Fibroblast of villous mesenchyme (primary cell): ENCODE measurements at regions not wholly inside any gene's neighbourhood (a gene's known extent, or its start where the extent isn't known, plus 50 kb on each side); places are given as distances from the start of the nearest gene placed in this dataset.

Experiments used
- DNase-seq: peaks from one replicate; pipeline ENCODE4 v3.0.0-alpha.2; 2010; ENCODE audit warnings: low read depth
- H3K4me3 ChIP-seq: 2 replicates; pipeline ENCODE4 v1.5.1; 2011; ENCODE audit warnings: low read depth, mild to moderate bottlenecking, low read length
- CTCF ChIP-seq: IDR thresholded peaks from 2 replicates; pipeline ENCODE4 v1.5.1; 2012; ENCODE audit warnings: low read depth, mild to moderate bottlenecking, low read length; ENCODE audit not compliant: insufficient read depth

GRCh38 chr12:67441736-67442346 lies 172.7 kb downstream of the CAND1 start:
- peak; percentile 86 for TF ChIP-seq CTCF
- no peak overlapping the region for H3K4me3 ChIP-seq
- peak; percentile 79 for DNase-seq

- no peak overlapping the region for H3K4me3 ChIP-seq
- TF ChIP-seq CTCF, result no peak
- DNase-seq, result no peak
Measured at GRCh38 chr12:67442347-67442841, 173.2 kb downstream of the CAND1 start.

GRCh38 chr12:67442896-67443295 lies 173.7 kb downstream of the CAND1 start:
- TF ChIP-seq CTCF, result no peak

GRCh38 chr12:67444542-67444941 lies 175.4 kb downstream of the CAND1 start:
- no peak for DNase-seq
- H3K4me3 ChIP-seq, result no peak overlapping the region
- no peak for TF ChIP-seq CTCF

More at GRCh38 chr12:67442896-67443295, 173.7 kb downstream of the CAND1 start:
- DNase-seq, result no peak
- no peak overlapping the region for H3K4me3 ChIP-seq

- no peak for TF ChIP-seq CTCF
- no peak for DNase-seq
- no peak overlapping the region for H3K4me3 ChIP-seq
Measured at GRCh38 chr12:67446716-67447115, 177.6 kb downstream of the CAND1 start.

- no peak for DNase-seq
- H3K4me3 ChIP-seq, result no peak overlapping the region
- TF ChIP-seq CTCF, result no peak
Measured at GRCh38 chr12:67447180-67447579, 178.0 kb downstream of the CAND1 start.

GRCh38 chr12:67449591-67450052 lies 180.5 kb downstream of the CAND1 start:
- DNase-seq, result no peak
- H3K4me3 ChIP-seq, result no peak overlapping the region
- TF ChIP-seq CTCF, result no peak
